ENCODE measurements at regions not wholly inside any gene's neighbourhood (a gene's known extent, or its start where the extent isn't known, plus 50 kb on each side); places are given as distances from the start of the nearest gene placed in this dataset.
"Not testable (repeated sequence)": the region's sequence is repeated elsewhere in the genome, so short reads cannot be mapped to it uniquely, and the experiment has no call there.

GRCh38 chr7:28329661-28330363 lies 82.5 kb upstream of the CREB5 start:
- DNase-seq (ENCODE audit: low read depth): no peak

GRCh38 chr7:28330384-28331070 lies 81.8 kb upstream of the CREB5 start:
- no peak for DNase-seq (ENCODE audit: low read depth)

- no peak for DNase-seq (ENCODE audit: low read depth)
These were observed 80.3 kb upstream of the CREB5 start for GRCh38 chr7:28332046-28332445.

DNA sequence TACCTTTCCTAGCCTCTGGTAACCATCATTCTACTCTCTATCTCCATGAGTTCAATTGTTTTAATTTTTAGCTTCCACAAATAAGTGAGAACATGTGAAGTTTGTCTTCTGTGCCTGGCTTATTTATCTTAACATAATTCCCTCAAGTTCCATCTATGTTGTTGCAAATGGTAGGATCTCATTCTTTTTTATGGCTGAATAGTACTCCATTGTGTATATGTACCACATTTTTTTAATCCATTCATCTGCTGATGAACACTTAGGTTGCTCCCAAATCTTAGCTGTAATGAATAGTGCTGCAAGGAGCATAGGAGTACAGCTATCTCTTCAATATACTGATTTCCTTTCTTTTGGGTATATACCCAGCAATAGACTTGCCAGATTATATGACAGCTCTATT lies 78.8 kb upstream of the CREB5 start:
- not testable (repeated sequence) for DNase-seq (ENCODE audit: low read depth)

DNA sequence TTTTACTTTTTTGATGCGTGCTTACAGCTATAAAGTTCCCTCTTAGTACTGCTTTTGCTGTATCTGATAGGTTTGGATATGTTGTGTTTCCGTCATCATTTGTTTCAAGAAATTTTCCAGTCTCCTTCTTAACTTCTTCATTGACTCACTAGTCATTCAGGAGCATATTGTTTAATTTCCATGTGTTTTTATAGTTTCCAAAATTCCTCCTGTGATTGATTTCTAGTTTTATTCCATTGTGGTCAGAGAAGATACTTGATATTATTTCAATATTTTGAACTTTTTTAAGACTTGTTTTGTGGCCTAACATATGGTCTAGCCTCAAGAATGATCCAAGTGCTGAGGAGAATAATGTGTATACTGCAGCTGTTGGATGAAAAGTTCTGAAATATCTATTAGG lies 75.5 kb upstream of the CREB5 start:
- no peak for DNase-seq (ENCODE audit: low read depth)

DNA sequence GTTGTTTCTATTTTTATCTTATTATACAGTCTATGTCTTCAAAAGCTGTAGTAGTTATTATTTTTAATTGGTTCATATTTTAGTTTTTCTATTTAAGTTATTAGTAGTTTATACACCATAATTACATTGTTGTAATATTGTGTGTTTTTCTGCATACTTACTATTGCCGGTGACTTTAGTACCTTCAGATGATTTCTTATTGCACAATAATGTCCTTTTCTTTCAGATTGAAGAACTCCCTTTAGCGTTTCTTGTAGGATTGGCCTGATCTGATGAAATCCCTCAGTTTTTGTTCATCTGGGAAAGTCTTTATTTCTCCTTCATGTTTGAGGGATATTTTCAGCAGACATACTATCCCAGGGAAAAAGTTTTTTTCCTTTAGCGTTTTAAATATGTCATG lies 74.3 kb upstream of the CREB5 start:
- DNase-seq (ENCODE audit: low read depth): no peak

DNA sequence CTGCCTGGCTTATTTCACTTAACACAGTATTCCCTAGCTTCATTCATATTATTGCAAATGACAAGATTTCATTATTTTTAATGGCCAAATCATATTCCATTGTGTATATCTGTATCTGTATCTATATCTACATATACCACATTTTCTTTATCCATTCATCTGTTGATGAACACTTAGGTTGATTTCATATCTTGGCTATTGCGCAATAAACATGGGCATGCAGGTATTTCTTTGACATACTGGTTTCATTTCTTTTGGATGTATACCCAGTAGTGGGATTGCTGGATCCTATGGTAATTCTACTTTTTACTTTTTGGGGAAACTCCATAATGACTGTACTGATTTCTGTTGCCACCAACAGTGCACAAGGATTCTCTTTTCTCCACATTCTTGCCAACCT lies 68.9 kb upstream of the CREB5 start:
- no peak for DNase-seq (ENCODE audit: low read depth)

GRCh38 chr7:28346256-28346655 lies 66.1 kb upstream of the CREB5 start:
- no peak for DNase-seq (ENCODE audit: low read depth)

DNA sequence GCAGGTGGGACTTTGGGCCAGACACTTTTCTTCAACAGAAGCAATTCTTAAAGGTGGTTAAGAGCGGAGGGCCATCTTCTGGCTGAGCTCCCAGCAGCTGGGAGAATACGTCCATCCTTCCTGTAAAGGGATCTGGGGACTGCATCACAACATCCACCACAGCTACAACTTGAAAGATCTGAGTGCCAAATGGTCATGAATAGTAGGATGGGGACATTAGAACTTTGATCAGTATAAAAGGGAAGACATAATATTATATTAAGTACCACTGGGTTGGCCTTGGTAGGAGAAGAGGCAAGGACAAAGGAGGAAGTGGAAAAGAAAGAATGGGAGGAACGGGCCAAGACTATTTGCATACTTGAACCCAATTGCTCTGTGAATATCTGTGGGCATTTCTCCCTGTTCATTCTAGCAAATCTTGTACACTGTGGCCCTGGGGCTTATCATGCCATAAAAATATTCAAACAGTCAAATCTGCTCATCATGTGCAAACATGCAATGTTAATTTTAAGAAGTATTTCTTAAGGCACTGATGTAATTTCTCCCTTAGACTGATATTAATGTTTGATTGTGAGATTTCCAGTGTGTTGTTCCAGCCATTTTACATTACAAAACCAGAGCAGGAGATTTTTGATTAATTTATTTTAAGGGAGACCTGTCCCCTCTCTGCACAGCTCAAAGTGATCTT lies 65.5 kb upstream of the CREB5 start:
- DNase-seq (ENCODE audit: low read depth): no peak

- peak; percentile 90 for DNase-seq (ENCODE audit: low read depth)
These were observed 64.6 kb upstream of the CREB5 start for GRCh38 chr7:28347475-28348318.

GRCh38 chr7:28348636-28349035 lies 63.7 kb upstream of the CREB5 start:
- no peak for DNase-seq (ENCODE audit: low read depth)

- peak; percentile 51 for DNase-seq (ENCODE audit: low read depth)
These were observed 62.7 kb upstream of the CREB5 start for GRCh38 chr7:28349637-28350036.

DNA sequence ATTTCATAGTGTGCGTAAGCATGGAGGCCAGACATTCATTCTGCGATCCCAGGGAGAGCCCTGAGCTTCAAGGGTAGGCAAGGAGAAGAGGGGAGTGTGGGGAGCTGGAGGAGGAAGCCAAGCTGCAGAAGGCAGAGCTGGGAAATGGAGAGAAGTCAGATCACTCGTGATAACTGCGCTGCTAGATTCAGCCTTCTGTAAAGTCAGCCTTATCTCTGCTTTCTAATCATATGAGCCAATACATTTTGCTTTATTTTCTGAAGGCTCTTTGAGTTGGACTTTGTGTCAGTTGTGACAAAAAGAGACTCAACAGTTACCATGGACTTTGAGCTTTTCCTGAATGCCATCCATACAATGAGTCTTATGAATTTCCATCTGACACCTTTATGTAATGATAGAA lies 61.7 kb upstream of the CREB5 start:
- no peak for DNase-seq (ENCODE audit: low read depth)

- no peak for DNase-seq (ENCODE audit: low read depth)
These were observed 60.9 kb upstream of the CREB5 start for GRCh38 chr7:28351450-28351849.

- DNase-seq (ENCODE audit: low read depth): peak; percentile 99
These were observed 57.5 kb upstream of the CREB5 start for GRCh38 chr7:28354601-28355402.

DNA sequence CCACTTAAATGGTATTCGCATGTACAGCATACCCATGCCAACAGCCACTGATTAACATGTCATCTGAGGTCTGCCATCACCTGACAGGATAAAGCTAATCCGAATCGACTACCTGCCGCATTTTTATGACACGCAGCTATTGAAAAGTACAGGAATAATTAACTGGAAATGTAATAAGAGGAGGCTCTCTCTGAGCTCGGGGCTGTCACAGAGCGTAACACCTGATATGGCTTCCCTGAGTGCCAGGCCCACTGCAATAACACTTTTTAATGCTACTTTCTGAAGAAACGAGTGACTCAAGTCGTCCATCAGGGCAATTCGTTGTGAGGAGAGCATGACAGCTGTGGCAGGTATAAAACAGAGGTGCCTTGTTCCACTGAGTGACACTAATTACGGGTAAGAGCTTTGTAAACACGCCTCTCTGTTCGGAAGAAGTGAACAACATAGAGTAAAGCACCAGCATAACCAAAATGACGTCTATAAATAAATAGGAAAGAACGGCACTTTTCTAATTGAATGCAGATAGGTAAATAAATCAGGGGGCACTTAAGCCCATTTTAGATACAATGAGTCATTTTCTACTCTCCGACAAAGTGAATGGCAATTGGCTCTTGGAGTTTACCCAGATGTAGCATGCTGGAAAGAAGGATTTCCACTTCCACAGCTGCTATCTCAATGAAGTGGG lies 56.5 kb upstream of the CREB5 start:
- no peak for DNase-seq (ENCODE audit: low read depth)

- no peak for DNase-seq (ENCODE audit: low read depth)
These were observed 55.7 kb upstream of the CREB5 start for GRCh38 chr7:28356619-28357018.

GRCh38 chr7:28358423-28358868 lies 53.9 kb upstream of the CREB5 start:
- DNase-seq (ENCODE audit: low read depth): peak; percentile 99

DNA sequence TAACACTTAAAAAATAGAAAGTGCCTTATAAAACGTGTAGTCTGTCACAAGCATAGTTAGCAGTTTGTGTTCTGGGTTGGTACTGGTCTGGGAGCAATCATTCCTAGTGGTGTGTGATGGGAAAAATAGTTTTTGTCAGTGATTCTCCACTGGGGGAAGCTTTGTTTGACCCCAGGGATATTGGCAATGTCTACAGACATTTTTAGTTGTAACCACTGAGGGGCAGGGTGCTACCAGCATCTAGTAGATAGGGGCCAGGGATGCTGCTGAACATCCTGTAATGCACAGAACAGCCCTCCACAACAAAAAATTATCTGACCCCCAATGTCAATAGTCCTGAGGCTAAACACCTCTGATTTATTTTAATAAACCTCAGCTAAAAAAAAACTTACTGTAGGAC lies 51.6 kb upstream of the CREB5 start:
- no peak for DNase-seq (ENCODE audit: low read depth)

DNA sequence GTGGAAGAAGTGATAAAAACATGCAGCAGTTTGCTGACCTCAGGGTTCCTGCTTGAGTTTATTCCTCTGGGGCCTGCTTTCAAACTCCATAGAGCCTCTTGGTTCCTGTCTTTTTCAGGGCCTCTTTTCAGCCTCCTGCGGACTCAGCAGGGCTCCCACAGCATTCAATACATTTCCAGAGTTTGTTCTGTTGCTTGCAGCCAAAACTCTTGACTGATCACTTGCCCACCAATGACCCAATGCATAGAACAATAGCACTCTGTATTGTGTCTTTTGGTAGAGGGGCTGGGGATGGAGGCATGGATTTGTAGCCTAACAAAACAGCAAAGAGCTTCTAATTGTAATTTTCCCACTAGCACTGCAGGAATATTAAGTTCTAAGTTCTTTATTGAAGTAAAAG lies 50.8 kb upstream of the CREB5 start:
- DNase-seq (ENCODE audit: low read depth): no peak

DNA sequence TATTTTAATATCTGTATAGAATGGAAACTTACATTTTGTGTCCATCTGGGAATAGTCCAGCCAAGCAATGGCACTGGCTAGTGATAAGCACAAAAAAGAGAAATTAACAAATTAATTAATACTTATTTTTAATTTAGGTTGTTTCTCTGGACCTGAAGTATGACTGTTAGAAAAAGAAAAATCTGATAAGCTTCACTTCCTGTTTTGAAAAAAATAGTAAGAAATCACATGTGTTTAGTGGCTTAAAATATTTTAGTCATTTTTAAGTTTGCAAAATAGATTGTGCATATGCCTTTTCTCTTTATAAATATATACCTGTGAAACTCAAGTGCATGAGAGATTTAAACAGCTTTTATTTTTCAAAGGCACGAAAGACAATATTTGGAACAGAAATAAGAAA lies 50.1 kb upstream of the CREB5 start:
- DNase-seq (ENCODE audit: low read depth): no peak
